MCF 10A (cell line): ENCODE measurements at regions not wholly inside any gene's neighbourhood (a gene's known extent, or its start where the extent isn't known, plus 50 kb on each side); places are given as distances from the start of the nearest gene placed in this dataset.

Source experiments
- BruUV-seq: library from RNA; stranded (reverse); fragments of 400-500 nt; replicated peaks from 2 replicates; lab custom pipeline; 2021; lab: Mats Ljungman, UMichigan
- CTCF ChIA-PET: fragments of 300-600 bp; sonication (Branson Sonifier 250); formaldehyde crosslinking; extraction: SDS; loops from one replicate; lab custom pipeline; 2021; ENCODE audit warnings: antibody characterized with exemption, inconsistent platforms; lab: Yijun Ruan, JAX
- POLR2A ChIA-PET: fragments of 300-600, 350-650 bp; sonication (Branson Sonifier 250); formaldehyde crosslinking; extraction: SDS; loops from one replicate; lab custom pipeline; 2020; ENCODE audit warnings: antibody characterized with exemption, inconsistent platforms; lab: Yijun Ruan, JAX
- DNase-seq: peaks from one replicate; pipeline ENCODE4 v3.0.0-alpha.2; 2018; ENCODE audit not compliant: unreplicated experiment
- H3K27ac Mint-ChIP-seq: one replicate; pipeline ENCODE4 v1.8.0; 2022; ENCODE audit warnings: mild to moderate bottlenecking, low read depth, mixed read lengths; ENCODE audit not compliant: unreplicated experiment
- H3K27me3 Mint-ChIP-seq: one replicate; pipeline ENCODE4 v1.8.0; 2022; ENCODE audit warnings: mixed read lengths; ENCODE audit not compliant: insufficient read depth, unreplicated experiment
- H3K36me3 Mint-ChIP-seq: one replicate; pipeline ENCODE4 v1.8.0; 2022; ENCODE audit warnings: mild to moderate bottlenecking, moderate library complexity, mixed read lengths; ENCODE audit not compliant: insufficient read depth, unreplicated experiment
- H3K4me1 Mint-ChIP-seq: one replicate; pipeline ENCODE4 v1.8.0; 2022; ENCODE audit warnings: mixed read lengths; ENCODE audit not compliant: insufficient read depth, unreplicated experiment
- H3K4me3 Mint-ChIP-seq: one replicate; pipeline ENCODE4 v1.8.0; 2022; ENCODE audit warnings: mild to moderate bottlenecking, moderate library complexity, mixed read lengths; ENCODE audit not compliant: unreplicated experiment
- H3K9me3 Mint-ChIP-seq: one replicate; pipeline ENCODE4 v1.8.0; 2022; ENCODE audit warnings: mixed read lengths; ENCODE audit not compliant: unreplicated experiment
- intact Hi-C: fragments of 100-400 bp; cut with micrococcal nuclease; formaldehyde crosslinking; loops from 2 replicates; pipeline ENCODE4 v1.14.1; 2022
- TF ChIP-seq, protein P1 (sequence below): fragments of 200-600 bp; IDR thresholded peaks from one replicate; pipeline ENCODE4 v1.8.0; 2022; ENCODE audit warnings: antibody characterized with exemption, mild to moderate bottlenecking; ENCODE audit not compliant: unreplicated experiment

DNA sequence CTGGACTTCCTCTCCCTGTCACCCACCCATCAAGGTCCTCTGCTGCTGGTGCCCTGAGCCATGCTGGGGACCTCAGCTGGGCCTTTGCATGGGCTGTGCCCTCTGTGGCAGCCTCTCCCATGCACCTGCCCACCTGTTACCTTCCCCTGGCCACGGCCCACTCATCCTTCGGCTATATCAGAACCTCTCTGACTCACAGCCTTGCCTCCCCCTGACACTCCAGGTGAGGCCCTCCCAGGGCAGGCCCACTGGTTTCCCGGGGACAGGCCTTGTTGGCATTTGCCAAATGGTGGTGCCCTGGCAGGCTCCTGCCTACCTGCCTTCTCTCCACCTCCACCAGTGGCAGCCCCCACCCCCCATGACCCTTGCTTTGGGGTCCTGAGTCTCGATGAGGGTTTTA is 73.7 kb upstream of the PRR5 start:
- H3K4me3 Mint-ChIP-seq, result no peak overlapping the region
- no peak overlapping the region for H3K27ac Mint-ChIP-seq
- CTCF ChIA-PET, result interaction anchor here (0.8 to 6.5 kb wide), 4 partner anchors 7 to 636 kb away, joined by 4 to 92 read pairs (median 43); no protein-coding TSS in a partner anchor
- TF ChIP-seq, protein P1, sequence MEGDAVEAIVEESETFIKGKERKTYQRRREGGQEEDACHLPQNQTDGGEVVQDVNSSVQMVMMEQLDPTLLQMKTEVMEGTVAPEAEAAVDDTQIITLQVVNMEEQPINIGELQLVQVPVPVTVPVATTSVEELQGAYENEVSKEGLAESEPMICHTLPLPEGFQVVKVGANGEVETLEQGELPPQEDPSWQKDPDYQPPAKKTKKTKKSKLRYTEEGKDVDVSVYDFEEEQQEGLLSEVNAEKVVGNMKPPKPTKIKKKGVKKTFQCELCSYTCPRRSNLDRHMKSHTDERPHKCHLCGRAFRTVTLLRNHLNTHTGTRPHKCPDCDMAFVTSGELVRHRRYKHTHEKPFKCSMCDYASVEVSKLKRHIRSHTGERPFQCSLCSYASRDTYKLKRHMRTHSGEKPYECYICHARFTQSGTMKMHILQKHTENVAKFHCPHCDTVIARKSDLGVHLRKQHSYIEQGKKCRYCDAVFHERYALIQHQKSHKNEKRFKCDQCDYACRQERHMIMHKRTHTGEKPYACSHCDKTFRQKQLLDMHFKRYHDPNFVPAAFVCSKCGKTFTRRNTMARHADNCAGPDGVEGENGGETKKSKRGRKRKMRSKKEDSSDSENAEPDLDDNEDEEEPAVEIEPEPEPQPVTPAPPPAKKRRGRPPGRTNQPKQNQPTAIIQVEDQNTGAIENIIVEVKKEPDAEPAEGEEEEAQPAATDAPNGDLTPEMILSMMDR, result no peak
- H3K27me3 Mint-ChIP-seq, result peaks cover 27% of the 10 kb centered on the region
- no peaks in the 10 kb centered on the region for H3K9me3 Mint-ChIP-seq
- intact Hi-C loops, result loop anchor here (5.0 to 10.0 kb wide), 2 partner anchors 746 to 803 kb away; no protein-coding TSS in a partner anchor
- BruUV-seq, result no TSS peak
- no peak for DNase-seq
- POLR2A ChIA-PET, result no interaction called here
- H3K36me3 Mint-ChIP-seq, result no peaks in the 10 kb centered on the region
- no peaks in the 10 kb centered on the region for H3K4me1 Mint-ChIP-seq

DNA sequence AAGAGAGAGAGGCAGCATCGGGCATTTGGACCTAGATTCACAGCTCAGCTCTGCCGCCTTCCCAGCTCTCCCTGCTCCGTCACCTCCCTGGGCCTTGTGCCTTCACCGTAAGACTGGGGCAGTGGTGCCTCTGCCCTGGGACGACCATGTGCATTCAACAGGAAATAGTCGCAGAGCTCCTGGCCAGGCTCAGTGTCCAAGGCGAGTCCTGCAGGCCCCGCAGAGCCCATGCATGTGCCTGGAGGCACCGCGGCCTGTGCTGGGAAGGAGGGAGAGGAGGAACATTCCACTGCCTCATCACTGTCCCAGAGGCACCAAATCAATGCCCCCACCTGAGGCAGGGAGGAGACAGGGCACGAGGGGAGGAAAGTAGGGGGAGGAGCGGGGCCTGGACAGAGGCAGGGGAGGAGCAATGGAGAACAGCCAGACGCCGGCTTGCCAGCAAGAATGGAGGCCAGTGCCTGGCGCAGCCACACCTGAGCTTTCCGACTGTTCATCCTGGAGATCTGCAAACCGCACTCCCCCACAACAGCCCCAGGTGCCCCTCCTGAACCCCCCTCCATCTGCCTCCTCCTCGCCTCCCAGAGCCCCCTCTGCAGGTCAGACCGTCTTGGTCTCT is 74.4 kb upstream of the PRR5 start:
- Mint-ChIP-seq H3K27ac (no peak overlapping the region), H3K4me1 (no peaks in the 10 kb centered on the region), H3K4me3 (no peak overlapping the region), H3K27me3 (peaks cover 27% of the 10 kb centered on the region), H3K36me3 (no peaks in the 10 kb centered on the region), H3K9me3 (no peaks in the 10 kb centered on the region)
- intact Hi-C loops, result loop anchor here (2.0 to 10.0 kb wide), 3 partner anchors 57 to 803 kb away; no protein-coding TSS in a partner anchor
- TF ChIP-seq, protein P1, result no peak
- DNase-seq, result no peak
- BruUV-seq, result no TSS peak
- ChIA-PET POLR2A (no interaction called here), CTCF (interaction anchor here (0.6 to 6.5 kb wide), 13 partner anchors 8 to 655 kb away, joined by 3 to 92 read pairs (median 4); no protein-coding TSS in a partner anchor)

DNA sequence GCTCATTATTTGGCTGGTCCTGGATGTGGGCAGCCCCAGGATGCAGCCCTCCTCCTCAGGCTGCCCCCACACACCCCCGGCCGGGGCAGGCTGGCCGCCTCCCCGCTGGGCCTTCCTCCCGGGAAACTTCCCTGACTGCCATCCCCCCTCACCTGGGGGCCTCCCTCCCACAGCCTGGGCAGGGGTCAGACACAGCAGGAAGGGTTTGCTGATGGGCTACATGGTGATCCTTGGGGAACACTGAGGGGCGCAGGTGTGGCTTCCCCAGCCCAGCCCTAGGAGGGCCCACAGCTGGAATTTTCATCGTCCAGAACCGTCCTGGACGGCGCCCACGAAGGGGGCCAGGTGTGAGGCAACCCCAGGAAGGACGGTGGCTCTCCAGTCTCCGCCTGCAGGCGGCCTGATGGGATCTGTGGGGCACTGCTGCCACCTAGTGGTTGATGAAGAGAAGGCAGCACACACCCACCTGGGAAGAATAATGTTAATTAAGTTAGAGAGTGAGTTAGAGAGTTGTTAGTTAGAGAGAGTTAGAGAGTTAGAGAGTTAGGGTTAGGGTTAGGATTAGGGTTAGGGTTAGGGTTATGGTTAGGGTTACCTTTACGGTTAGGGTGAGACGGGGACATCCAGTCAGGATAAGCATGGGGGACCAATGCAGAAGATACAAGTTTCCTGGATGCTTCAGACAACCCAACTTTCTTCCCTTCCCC is 75.9 kb upstream of the PRR5 start:
- no peaks in the 10 kb centered on the region for H3K36me3 Mint-ChIP-seq
- no TSS peak for BruUV-seq
- DNase-seq, result peak; percentile 67
- H3K4me3 Mint-ChIP-seq, result no peak overlapping the region
- H3K9me3 Mint-ChIP-seq, result no peaks in the 10 kb centered on the region
- CTCF ChIA-PET, result interaction anchor here (0.6 to 6.5 kb wide), 32 partner anchors 9 to 1111 kb away, joined by 3 to 92 read pairs (median 3); no protein-coding TSS in a partner anchor
- POLR2A ChIA-PET, result no interaction called here
- no peaks in the 10 kb centered on the region for H3K4me1 Mint-ChIP-seq
- H3K27ac Mint-ChIP-seq, result no peak overlapping the region
- intact Hi-C loops, result loop anchor here (1.0 to 10.0 kb wide), 7 partner anchors 59 to 801 kb away; no protein-coding TSS in a partner anchor
- TF ChIP-seq, protein P1, result peak; percentile 97
- H3K27me3 Mint-ChIP-seq, result peaks cover 27% of the 10 kb centered on the region

DNA sequence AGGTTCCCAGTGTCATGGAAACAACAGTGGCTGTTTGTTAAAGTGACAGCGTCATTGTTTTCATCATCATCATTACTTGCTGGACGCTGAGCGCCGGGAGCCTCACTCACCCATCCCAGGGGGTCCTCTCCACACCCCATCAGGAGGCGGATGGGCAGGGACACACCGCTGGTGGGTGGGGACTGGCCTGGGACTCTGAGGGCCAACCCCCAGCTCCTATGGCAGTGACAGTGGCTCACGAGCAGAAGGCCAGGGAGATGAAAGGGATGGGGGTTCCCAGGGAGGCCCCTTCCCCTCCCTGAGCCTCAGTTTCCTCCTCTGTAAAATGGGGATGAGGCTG is 76.6 kb upstream of the PRR5 start:
- Mint-ChIP-seq H3K36me3 (no peaks in the 10 kb centered on the region), H3K27ac (no peak overlapping the region), H3K9me3 (no peaks in the 10 kb centered on the region), H3K4me3 (no peak overlapping the region), H3K27me3 (peaks cover 27% of the 10 kb centered on the region), H3K4me1 (no peaks in the 10 kb centered on the region)
- CTCF ChIA-PET, result interaction anchor here (0.6 to 6.5 kb wide), 19 partner anchors 10 to 754 kb away, joined by 3 to 92 read pairs (median 3); no protein-coding TSS in a partner anchor
- DNase-seq, result no peak
- POLR2A ChIA-PET, result no interaction called here
- intact Hi-C loops, result loop anchor here (5.0 to 10.0 kb wide), 2 partner anchors 743 to 801 kb away; no protein-coding TSS in a partner anchor
- no TSS peak for BruUV-seq
- TF ChIP-seq, protein P1, result no peak
